Ascending aorta (tissue), 2 donors: ENCODE measurements at regions not wholly inside any gene's neighbourhood (a gene's known extent, or its start where the extent isn't known, plus 50 kb on each side); places are given as distances from the start of the nearest gene placed in this dataset.

ENCODE experiments used
- DNase-seq, 2 donors: peaks; one replicate each; pipeline ENCODE4 v3.0.0-alpha.2; 2019; ENCODE audit warnings: low spot score in 2 of 2
- H3K27ac ChIP-seq, 2 donors: fragments of 200-600 bp; sonication (generic); one replicate each; pipeline ENCODE4 v1.5.1; 2016 to 2017; ENCODE audit warnings: mild to moderate bottlenecking in 1 of 2
- H3K27me3 ChIP-seq: fragments of 200-600 bp; sonication (generic); one replicate; pipeline ENCODE4 v1.5.1; 2017
- H3K36me3 ChIP-seq, 2 donors: fragments of 200-600 bp; sonication (generic); one replicate each; pipeline ENCODE4 v1.5.1; 2016
- H3K4me1 ChIP-seq, 2 donors: fragments of 200-600 bp; sonication (generic); one replicate each; pipeline ENCODE4 v1.5.1; 2016 to 2017; ENCODE audit warnings: mild to moderate bottlenecking in 1 of 2
- H3K4me3 ChIP-seq, 2 donors: fragments of 200-600 bp; sonication (generic); one replicate each; pipeline ENCODE4 v1.5.1; 2016 to 2017; ENCODE audit warnings: mild to moderate bottlenecking in 1 of 2
- H3K9me3 ChIP-seq, 2 donors: fragments of 200-600 bp; sonication (generic); one replicate each; pipeline ENCODE4 v1.5.1; 2016
- intact Hi-C: fragments of 100-400 bp; cut with DNase I; formaldehyde crosslinking; loops from one replicate; pipeline ENCODE4 v1.15.1; 2023
- TF ChIP-seq, protein P1 (sequence below), 3 experiments: fragments of 200-600 bp in 2 of 3; fragments of 450-650 bp in 1 of 3; sonication (generic) in 2 of 3; IDR thresholded peaks; one replicate each; pipeline ENCODE4 v1.5.1; 2016 to 2019; ENCODE audit warnings: antibody characterized with exemption in 3 of 3, mild to moderate bottlenecking in 1 of 3, moderate library complexity in 1 of 3

DNA sequence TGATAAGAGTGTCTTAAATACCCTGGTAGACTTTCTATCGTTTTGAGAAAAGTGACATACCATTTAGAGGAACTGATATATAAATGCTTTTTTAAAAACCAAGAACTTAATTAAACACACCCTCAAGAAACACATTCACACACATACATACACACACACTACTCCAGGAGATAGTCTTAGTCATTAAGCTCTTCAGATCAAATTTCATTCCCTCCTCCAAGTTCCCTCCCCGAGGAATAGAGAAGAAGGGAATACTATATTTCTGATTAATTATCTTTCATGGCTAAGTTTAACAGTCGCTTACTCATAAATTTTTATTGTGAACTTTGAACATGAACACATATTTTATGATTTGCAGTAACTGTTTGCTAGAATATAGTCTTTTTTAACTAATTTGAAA lies 1109.5 kb downstream of the SLITRK1 start:
- TF ChIP-seq, protein P1, sequence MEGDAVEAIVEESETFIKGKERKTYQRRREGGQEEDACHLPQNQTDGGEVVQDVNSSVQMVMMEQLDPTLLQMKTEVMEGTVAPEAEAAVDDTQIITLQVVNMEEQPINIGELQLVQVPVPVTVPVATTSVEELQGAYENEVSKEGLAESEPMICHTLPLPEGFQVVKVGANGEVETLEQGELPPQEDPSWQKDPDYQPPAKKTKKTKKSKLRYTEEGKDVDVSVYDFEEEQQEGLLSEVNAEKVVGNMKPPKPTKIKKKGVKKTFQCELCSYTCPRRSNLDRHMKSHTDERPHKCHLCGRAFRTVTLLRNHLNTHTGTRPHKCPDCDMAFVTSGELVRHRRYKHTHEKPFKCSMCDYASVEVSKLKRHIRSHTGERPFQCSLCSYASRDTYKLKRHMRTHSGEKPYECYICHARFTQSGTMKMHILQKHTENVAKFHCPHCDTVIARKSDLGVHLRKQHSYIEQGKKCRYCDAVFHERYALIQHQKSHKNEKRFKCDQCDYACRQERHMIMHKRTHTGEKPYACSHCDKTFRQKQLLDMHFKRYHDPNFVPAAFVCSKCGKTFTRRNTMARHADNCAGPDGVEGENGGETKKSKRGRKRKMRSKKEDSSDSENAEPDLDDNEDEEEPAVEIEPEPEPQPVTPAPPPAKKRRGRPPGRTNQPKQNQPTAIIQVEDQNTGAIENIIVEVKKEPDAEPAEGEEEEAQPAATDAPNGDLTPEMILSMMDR (IDR thresholded peaks at IDR 0.05), result no peak
- H3K36me3 ChIP-seq, result no peaks in the 10 kb centered on the region
- H3K27ac ChIP-seq, result no peak overlapping the region
- H3K4me1 ChIP-seq, result no peaks in the 10 kb centered on the region
- no peak for DNase-seq
- no peak overlapping the region for H3K4me3 ChIP-seq
- no peaks in the 10 kb centered on the region for H3K27me3 ChIP-seq
- no peaks in the 10 kb centered on the region for H3K9me3 ChIP-seq
- intact Hi-C loops, result no loop called here

DNA sequence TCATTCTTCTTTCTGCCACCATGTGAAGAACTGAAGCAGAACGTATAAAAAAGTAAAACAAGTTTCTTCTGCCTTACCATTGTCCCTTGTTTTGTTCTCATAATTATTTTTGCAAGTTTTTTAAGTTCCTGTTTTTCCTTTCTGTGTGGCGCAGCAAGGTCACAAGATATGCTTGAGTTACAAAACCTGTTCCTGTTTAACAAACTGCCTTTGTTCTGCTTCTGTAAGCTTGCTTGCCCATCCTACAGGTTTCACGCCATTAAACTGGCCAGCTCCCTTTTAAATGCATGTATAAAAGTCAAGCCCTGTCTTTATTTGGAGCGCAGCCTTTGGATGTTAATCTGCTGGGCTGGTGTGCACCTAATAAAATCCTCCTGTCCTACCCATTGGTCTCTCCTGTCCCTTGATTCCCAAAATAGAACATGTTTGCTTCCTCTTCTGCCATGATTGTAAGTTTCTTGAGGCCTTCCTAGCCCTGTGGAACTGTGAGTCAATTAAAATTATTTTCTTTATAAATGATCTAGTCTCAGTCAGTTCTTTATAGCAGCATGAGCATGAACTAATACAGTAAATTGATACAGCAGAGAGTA lies 1115.4 kb downstream of the SLITRK1 start:
- no peak for DNase-seq
- H3K9me3 ChIP-seq, result peaks cover 0 to 1% of the 10 kb centered on the region in 2 donors
- no peaks in the 10 kb centered on the region for H3K27me3 ChIP-seq
- no peaks in the 10 kb centered on the region for H3K36me3 ChIP-seq
- TF ChIP-seq, protein P1 (IDR thresholded peaks at IDR 0.05), result no peak
- intact Hi-C loops, result no loop called here
- H3K4me1 ChIP-seq, result no peaks in the 10 kb centered on the region
- no peak overlapping the region for H3K4me3 ChIP-seq
- H3K27ac ChIP-seq, result no peak overlapping the region

DNA sequence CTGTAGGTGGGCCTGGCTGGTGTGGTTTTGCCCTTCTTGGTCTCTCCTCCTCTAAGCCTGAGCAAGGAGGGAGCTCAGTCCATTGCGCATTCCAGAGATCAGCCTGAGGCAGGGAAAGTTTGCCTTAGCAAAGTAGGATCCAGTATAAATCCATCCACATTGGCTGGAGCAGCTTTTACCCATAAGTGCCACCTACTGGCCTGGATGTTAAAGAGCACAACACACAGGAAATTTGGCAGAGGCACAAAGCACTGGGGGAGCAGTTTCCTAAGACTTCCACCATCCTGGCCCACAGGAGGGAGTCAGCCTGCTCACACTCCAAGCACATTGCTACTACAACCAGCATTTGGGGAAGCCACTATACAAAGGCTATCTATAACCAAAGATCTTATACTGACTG lies 1124.2 kb downstream of the SLITRK1 start:
- TF ChIP-seq, protein P1 (IDR thresholded peaks at IDR 0.05), result no peak
- no peak for DNase-seq

DNA sequence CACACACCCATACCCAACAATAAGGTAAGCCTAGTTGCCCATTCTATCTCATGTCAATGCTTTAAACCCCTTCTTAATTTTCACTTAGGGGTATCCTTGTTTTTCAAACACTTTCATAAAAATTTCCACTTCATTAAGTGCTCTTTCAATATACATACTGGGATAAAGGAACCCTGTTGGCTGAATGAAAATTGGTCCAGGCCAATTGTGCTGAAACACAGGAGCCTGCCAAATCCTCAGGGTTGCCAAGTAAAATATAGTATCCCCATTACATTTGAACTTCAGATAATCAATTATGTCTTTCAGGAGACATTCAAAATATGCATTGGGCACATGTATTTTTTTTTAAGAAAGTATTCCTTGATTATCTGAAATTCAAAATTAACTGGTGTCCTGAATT lies 1131.1 kb downstream of the SLITRK1 start:
- Histone ChIP-seq H3K4me3 (no peak overlapping the region), H3K9me3 (no peaks in the 10 kb centered on the region), H3K4me1 (peaks cover 0 to 15% of the 10 kb centered on the region in 2 donors), H3K36me3 (no peaks in the 10 kb centered on the region), H3K27ac (no peak overlapping the region), H3K27me3 (no peaks in the 10 kb centered on the region)
- DNase-seq, result no peak
- intact Hi-C loops, result no loop called here
- TF ChIP-seq, protein P1 (IDR thresholded peaks at IDR 0.05), result no peak

More for the DNA sequence above, 1124.2 kb downstream of the SLITRK1 start:
- Histone ChIP-seq H3K27me3 (no peaks in the 10 kb centered on the region), H3K4me3 (no peak overlapping the region), H3K36me3 (no peaks in the 10 kb centered on the region), H3K27ac (no peak overlapping the region), H3K9me3 (peaks cover 0 to 5% of the 10 kb centered on the region in 2 donors), H3K4me1 (no peaks in the 10 kb centered on the region)
- intact Hi-C loops, result no loop called here

DNA sequence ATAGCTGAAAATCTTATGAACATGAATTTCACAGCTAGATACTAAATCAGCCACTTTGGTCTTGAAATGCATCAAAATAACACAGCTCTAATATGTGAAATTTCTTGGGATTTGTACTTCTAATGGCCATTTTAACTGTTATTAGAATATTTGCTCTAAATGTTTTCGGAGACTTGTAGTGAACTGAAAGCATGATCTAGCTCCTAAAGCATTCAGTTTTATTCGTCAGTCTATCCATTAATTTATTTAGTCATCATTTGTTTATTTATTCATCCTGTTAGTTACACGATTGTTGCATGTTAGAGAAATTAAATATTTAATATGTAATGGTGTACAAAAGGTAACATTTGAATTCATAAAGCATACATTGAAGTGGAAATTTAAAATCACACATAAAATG lies 1132.7 kb downstream of the SLITRK1 start:
- intact Hi-C loops, result no loop called here
- peaks cover 0 to 15% of the 10 kb centered on the region in 2 donors for H3K4me1 ChIP-seq
- no peaks in the 10 kb centered on the region for H3K9me3 ChIP-seq
- DNase-seq, result no peak
- no peaks in the 10 kb centered on the region for H3K27me3 ChIP-seq
- H3K36me3 ChIP-seq, result no peaks in the 10 kb centered on the region
- TF ChIP-seq, protein P1 (IDR thresholded peaks at IDR 0.05), result no peak
- no peak overlapping the region for H3K4me3 ChIP-seq
- H3K27ac ChIP-seq, result no peak overlapping the region

DNA sequence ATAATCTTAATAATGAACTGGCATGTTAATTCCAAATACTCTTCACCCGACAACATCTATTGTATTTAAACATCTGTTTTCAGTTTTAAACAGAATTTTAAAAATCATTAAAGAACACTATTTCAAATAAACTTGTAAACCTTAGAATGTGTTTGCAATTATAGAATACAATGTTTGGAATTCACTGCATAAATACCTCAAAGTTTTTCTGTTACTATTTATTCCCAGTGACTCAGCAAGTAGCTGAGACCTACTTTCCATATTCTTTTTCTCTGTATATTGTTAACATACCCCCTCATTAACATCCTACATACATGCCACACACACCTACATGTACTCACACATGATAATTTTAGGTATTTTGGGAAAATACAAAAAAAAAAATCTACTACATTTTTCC lies 1134.3 kb downstream of the SLITRK1 start:
- no peak for DNase-seq
- peaks cover 0 to 15% of the 10 kb centered on the region in 2 donors for H3K4me1 ChIP-seq
- H3K9me3 ChIP-seq, result no peaks in the 10 kb centered on the region
- intact Hi-C loops, result no loop called here
- no peak overlapping the region for H3K27ac ChIP-seq
- no peak overlapping the region for H3K4me3 ChIP-seq
- TF ChIP-seq, protein P1 (IDR thresholded peaks at IDR 0.05), result no peak
- H3K36me3 ChIP-seq, result no peaks in the 10 kb centered on the region
- H3K27me3 ChIP-seq, result no peaks in the 10 kb centered on the region
